ENCODE measurements at regions not wholly inside any gene's neighbourhood (a gene's known extent, or its start where the extent isn't known, plus 50 kb on each side); places are given as distances from the start of the nearest gene placed in this dataset.
"Not testable (repeated sequence)": the region's sequence is repeated elsewhere in the genome, so short reads cannot be mapped to it uniquely, and the experiment has no call there.

GRCh38 chr2:113386780-113387433 is 50.6 kb upstream of the ZNG1B start:
- not testable (repeated sequence) for DNase-seq

- not testable (repeated sequence) for DNase-seq
Observed at GRCh38 chr2:113379621-113380020, 57.9 kb upstream of the ZNG1B start.

GRCh38 chr2:113376913-113377445 is 60.5 kb upstream of the ZNG1B start:
- DNase-seq, result no peak

- no peak for DNase-seq
Observed at GRCh38 chr2:113376253-113376912, 61.1 kb upstream of the ZNG1B start.

- DNase-seq, result not testable (repeated sequence)
Observed at GRCh38 chr2:113374857-113375256, 62.6 kb upstream of the ZNG1B start.

- not testable (repeated sequence) for DNase-seq
Observed at GRCh38 chr2:113372258-113372834, 65.1 kb upstream of the ZNG1B start.

- DNase-seq, result no peak
Observed at GRCh38 chr2:113370478-113371091, 66.9 kb upstream of the ZNG1B start.

GRCh38 chr2:113370030-113370429 is 67.5 kb upstream of the ZNG1B start:
- no peak for DNase-seq

GRCh38 chr2:113368581-113368980 is 68.9 kb upstream of the ZNG1B start:
- not testable (repeated sequence) for DNase-seq

- DNase-seq, result not testable (repeated sequence)
Observed at GRCh38 chr2:113366821-113367220, 70.7 kb upstream of the ZNG1B start.

- not testable (repeated sequence) for DNase-seq
Observed at GRCh38 chr2:113365791-113366190, 71.7 kb upstream of the ZNG1B start.

GRCh38 chr2:113365290-113365689 is 72.2 kb upstream of the ZNG1B start:
- DNase-seq, result not testable (repeated sequence)

- no peak for DNase-seq
Observed at GRCh38 chr2:113361051-113361450, 76.4 kb upstream of the ZNG1B start.

- no peak for DNase-seq
Observed at GRCh38 chr2:113357071-113357470, 78.3 kb upstream of the PAX8 start.

GRCh38 chr2:113356284-113356683 is 77.6 kb upstream of the PAX8 start:
- not testable (repeated sequence) for DNase-seq

GRCh38 chr2:113355339-113356015 is 76.8 kb upstream of the PAX8 start:
- DNase-seq, result not testable (repeated sequence)

- DNase-seq, result peak; percentile 12 to 26
Observed at GRCh38 chr2:113351375-113352355, 72.9 kb upstream of the PAX8 start.

- not testable (repeated sequence) for DNase-seq
Observed at GRCh38 chr2:113343800-113344199, 65.1 kb upstream of the PAX8 start.

- peak; percentile 88 to 90 for DNase-seq
Observed at GRCh38 chr2:113342650-113343049, 63.9 kb upstream of the PAX8 start.

- not testable (repeated sequence) for DNase-seq
Observed at GRCh38 chr2:113341870-113342253, 63.1 kb upstream of the PAX8 start.

GRCh38 chr2:113341191-113341869 is 62.6 kb upstream of the PAX8 start:
- DNase-seq, result no peak
